COLO829 (cell line): ENCODE measurements at regions not wholly inside any gene's neighbourhood (a gene's known extent, or its start where the extent isn't known, plus 50 kb on each side); places are given as distances from the start of the nearest gene placed in this dataset.

Experiments used
- DNase-seq: peaks from one replicate; pipeline ENCODE4 v3.0.0; 2012; ENCODE audit warnings: low spot score

DNA sequence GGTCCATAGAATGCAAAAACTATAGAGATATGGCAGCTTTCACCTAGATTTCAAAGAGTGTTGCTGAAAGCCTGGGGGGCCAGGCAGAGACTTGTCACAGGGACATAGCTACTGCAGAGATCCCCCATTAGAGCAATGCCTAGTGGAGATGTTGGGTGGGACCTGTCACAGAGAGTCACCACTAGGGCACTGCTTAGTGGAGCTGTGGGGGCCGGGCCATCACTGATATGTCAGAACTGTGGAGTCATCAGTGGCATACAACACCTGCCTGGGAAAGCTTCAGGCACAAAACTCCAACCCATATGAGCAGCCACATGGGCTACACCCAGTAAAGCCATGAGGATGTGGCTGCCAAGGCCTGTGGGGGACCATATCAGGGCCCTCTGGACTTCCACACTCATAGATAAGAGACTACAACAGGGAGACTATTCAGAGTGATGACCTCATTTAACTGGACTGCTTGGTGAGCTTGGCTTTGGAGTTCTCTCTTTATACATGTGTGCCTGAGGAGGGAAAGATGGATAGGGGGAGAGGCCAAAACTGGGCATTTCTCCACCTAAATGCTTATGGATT, 176.3 kb downstream of the ZNF621 start:
- no peak for DNase-seq

- DNase-seq = no peak
Observed at GRCh38 chr3:40704224-40704623, 179.5 kb downstream of the ZNF621 start.

DNA sequence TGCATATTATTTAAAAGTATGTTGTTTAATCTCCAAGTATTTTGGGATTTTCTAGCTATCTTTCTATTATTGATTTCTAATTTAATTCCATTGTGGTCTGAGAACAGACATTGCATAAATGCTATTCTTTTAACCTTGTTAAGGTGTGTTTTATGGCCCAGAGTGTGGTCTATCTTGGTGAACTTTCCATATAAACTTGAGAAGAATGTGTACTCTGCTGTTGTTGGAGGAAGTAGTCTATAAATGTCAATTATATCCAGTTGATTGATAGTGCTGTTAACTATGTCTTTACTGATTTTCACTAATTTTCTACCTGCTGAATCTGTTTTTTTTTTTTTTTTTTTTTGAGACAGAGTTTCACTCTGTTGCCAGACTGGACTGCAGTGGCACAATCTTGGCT, 180.9 kb downstream of the ZNF621 start:
- DNase-seq = no peak

DNA sequence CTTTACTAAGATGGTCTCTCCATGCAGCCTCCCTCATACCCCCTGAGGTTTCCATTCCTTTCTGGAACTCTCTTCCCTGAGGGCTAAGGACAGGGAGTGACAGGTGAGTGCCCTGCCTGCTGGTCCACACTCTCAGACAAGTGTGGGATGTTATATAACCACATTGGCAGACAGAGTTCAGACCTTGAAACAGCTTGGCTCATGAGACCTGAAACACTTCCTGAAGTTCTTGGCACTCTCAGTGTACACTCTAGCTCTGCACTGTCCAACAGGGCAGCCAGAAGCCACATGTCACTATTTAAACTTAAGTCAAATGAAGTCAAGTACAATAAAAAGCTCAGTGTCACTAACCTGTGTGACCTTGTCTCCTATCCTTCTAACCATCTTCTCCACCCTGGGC, 188.5 kb downstream of the ZNF621 start:
- no peak for DNase-seq

GRCh38 chr3:40713795-40714194, 189.0 kb downstream of the ZNF621 start:
- no peak for DNase-seq

GRCh38 chr3:40714771-40715345, 190.1 kb downstream of the ZNF621 start:
- DNase-seq = no peak

- no peak for DNase-seq
Observed at GRCh38 chr3:40715551-40715950, 190.8 kb downstream of the ZNF621 start.

DNA sequence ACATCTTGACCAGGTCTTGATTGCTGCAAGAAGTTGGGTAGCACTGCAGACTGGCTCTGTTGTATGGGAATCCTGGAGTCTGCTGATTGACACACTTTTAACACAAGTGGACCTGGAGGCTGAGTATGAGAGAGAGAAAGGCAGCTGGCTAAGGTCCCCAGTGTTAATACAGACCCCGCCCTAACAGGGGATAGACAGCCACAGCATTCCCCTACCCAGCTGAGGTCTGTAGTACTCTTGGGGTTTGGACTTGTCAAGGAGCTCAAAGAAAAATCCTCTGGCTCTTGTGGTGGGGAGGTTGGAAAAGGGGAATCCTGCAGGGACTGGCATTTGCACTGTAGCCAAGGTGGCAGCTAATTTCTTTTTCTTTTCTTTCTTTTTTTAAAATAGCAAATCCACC, 192.7 kb downstream of the ZNF621 start:
- no peak for DNase-seq

GRCh38 chr3:40718209-40718608, 193.4 kb downstream of the ZNF621 start:
- no peak for DNase-seq

DNA sequence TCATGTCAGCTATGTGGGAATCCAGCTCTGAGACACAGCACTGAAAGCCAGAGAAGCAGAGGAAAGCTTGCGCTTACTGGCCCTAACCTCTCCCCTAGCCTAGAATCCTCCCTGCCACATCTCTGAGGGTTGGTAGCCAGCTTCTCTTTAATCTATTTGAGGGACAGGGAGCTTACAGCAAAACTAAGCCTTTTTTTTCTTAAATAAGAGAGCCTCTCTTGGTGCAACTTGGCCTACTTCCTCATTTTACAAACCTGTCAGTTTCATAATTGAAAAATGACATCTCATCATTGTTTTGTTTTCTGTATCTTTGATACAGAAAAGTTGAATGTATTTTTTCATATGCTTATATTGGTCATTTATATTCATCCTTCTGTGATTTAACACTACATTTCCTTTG, 193.9 kb downstream of the ZNF621 start:
- DNase-seq = no peak

DNA sequence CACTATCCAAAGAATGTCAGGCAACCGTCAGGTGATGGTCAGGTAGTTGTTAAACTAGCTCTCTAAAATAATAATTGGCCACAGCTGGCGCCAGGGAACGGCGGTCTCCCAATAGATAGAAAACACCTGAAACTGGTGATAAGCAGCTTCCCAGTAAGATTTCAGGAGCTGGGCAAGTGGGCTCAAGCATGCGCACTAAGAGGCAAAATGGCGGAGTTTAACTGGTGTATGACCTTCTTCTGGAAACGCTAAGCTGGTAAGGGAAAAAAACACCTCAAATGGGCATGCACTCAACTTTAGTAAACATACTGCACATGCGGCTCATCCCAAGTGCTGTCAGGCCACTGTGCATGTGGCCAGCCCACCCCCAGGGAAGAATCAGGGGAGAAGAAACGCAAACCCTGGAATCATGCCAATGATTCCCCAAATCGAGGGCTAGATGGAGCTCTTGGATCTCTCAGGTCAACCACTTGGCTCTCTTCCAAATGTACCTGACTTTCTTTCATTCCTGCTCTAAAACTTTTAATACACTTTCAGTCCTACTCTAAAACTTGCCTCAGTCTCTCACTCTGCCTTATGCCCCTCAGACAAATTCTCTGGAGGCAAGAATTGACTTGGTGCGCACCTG, 195.0 kb downstream of the ZNF621 start:
- DNase-seq = no peak

- no peak for DNase-seq
Observed at GRCh38 chr3:40720341-40720740, 195.6 kb downstream of the ZNF621 start.

DNA sequence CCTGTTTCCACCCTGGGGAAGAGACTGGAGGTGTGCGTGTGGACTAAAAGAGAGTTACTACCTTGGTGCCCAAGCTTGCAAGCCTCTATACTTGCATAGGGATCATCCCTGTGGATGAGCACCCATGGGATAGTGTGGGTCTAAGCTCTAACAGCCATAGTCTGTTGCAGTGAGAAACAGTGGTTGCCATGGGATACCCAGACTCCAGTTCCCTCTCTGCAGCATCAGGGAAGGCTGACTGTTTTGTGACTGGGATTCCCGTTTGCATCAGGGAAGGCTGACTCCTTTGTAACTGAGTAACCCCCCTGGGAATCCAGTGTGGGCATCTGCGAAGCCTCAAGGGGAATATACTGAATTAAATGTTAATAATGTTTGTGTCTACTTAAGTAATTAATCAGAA, 196.1 kb downstream of the ZNF621 start:
- DNase-seq = no peak

DNA sequence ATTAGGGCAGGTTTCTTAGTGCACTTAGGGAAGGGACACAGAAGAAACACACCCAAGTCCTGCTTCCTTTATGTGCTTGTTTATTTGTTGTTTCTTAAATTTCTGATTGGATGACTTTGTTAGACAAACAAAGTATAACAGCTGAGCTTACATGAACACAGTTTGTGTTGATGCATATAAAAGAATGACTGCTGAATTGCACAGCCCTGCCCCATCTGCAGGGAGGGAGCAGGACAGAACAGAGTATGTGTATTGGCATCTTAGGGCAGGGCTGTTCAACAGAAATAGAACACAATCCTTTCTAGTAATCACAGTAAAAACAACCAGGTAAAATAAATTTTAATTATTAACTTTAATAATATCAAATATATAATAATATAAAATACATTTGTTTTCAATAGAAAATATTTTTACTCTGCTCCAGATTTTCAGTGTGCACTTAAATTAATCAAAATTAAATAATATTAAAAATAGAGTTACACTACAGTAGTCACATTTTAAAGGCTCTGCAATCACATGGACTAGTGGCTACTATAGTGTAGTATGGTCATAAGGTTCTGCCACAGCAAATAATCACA, 198.4 kb downstream of the ZNF621 start:
- DNase-seq = no peak

DNA sequence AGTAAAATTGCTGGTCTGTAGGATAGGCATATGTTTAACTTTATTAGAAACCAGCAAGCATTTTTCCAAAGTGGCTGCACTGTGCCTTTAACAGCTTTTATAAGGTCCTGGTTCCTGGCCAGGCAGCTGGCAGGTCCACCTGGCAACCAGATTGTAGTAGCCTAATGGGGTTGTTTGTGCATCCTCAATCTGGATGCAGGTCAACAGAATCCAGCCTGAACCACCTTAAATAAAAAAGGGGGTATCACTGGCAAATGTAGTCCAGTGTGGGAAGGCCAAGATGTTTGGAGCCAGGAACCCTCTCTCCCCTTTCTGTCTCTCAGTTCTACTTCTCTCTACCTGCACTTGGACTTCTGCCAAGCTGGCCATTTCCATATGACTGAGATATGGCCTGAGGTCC, 200.3 kb downstream of the ZNF621 start:
- DNase-seq = no peak

DNA sequence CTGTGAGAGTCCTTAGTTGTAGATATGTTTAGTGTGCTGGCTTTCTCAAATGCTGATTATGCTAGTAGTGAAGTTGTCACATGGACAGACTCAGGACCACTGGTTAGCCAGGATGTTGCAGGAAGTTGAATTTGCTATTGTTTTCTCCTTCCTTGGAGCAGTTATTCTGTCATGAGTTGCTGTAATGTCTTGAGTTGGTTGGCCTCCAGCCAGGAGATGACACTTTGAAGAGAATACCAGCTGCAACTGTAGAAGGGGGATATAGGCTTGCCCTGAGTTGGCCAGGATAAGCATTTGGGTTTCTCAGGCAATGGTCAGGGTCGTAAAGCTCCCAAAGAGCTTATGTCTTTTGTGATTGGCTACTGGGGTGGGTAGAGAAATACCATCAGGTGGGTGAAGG, 206.7 kb downstream of the ZNF621 start:
- DNase-seq = no peak

DNA sequence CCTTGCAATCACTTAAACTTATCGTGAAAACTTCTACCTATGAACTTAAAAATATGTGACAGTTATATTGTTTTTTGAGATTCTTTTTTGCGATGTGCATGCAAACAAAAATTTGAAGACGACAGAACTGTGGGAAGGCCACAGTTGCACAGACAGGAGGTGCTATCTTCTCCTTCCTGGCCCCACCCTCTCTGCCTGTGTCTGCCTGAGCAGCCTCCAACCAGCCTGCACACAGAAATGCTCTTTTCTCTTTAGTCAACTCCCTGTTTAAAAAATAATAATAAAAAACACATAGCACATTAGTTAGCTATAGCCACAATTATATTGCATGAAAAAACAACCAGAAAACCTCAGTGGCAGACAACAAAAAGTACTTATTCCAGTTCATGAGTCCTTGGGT, 212.2 kb downstream of the ZNF621 start:
- no peak for DNase-seq

GRCh38 chr3:40737343-40737742, 212.6 kb downstream of the ZNF621 start:
- DNase-seq = no peak

GRCh38 chr3:40739971-40740370, 215.2 kb downstream of the ZNF621 start:
- DNase-seq = no peak

DNA sequence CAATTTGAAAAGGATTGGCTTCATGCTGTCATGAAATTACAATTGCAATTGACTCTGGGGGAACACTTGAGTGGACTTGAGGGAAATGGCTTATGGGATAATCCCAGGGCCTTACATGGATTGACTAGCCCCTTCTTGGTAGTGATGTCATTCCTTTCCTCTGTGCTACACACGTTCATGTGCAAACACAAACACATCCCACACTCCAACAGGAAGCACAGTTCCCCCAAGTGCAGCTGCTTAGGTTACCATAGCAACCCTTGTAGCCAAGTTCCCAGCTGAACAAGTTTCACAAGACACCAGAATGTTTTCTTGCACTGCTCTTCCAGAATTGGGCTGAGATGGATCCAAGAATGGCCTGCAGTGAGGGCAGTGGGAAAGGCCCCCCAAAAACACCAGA, 217.0 kb downstream of the ZNF621 start:
- DNase-seq = no peak

DNA sequence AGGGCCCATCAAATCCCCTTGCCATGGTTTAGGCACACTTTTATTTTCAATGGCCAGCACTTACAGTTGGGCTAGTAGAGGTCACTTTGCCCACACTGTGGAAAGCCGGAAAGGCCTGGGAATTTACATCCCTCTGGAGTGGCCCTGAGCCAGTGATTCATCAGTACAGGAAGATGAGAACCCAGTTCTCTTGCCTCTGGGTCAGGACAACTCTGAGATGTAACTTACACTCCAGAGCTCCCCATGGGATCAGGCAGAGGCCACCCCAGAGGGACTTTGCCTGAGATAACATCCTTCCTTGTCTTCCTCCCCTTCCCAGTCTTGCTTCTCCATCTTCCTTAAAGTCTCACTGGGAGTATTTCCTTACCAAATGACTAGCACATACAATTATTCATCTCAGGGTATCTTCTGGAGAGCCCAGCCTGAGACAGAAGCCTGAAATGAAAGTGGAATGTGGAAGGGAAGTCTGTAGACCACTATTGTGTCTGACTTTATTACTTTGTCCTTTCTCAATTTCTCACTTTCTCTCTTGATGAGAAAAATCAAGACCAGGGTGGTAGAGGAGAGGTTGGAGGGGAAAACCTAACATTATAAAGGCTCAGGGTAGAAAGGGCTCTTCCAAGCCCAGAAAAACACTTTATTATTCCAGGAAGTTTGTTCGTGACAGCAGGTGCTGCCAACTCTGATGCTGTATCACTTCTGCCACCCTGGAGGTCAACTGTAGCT, 220.8 kb downstream of the ZNF621 start:
- DNase-seq = no peak

DNA sequence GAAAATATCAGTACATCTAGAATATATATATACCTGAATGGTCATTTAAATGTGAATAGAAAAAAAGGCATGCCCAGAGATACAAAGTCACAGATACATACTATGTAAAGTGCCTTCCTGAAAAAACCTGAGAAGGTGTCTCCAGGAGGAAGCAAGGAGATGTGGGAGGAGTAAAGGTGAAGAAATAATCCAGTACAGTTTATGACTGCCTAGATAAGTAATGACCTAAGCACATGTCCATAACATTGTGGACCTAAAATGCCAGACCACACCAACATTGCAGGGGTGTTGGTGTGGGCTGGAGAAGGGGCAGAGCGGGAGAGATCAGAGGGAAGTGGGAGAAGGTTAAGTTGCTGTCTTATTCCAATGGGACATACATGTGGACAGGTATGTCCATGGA, 226.9 kb downstream of the ZNF621 start:
- no peak for DNase-seq

DNA sequence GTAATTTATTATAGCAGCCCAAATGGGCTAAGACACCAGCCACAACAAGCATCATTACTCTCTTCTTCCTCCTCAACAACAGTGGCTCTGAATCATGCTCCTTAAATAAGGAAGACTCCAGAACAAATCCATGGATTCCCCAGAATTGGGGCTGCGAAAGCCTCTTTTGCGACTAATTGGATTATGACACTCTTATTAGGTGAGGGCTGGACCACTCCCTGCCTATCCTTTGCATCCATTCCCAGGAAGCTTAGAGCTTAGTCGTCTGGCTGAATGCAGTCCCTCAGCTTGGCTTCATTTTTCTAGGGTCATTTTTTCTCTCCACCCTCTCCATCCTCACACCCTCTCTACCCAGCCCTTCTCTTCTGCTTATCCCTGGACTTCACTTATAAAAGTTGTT, 227.7 kb downstream of the ZNF621 start:
- no peak for DNase-seq
